ENCODE measurements at regions not wholly inside any gene's neighbourhood (a gene's known extent, or its start where the extent isn't known, plus 50 kb on each side); places are given as distances from the start of the nearest gene placed in this dataset.

GRCh38 chr2:2520401-2520811, 189.3 kb upstream of the MYT1L start:
- ChIA-PET CTCF (interaction anchor here (0.6 kb wide), 1 partner anchor 226 kb away, joined by 3 read pairs; no protein-coding TSS in a partner anchor), POLR2A (no interaction called here)
- no peak for TF ChIP-seq CTCF (IDR thresholded peaks at IDR 0.05; ENCODE audit: insufficient read depth, low read depth, low read length)
- no peaks in the 10 kb centered on the region for H3K36me3 ChIP-seq (ENCODE audit: control insufficient read depth, insufficient read depth, low read length)
- H3K4me3 ChIP-seq (ENCODE audit: low read depth, low read length): no peak overlapping the region
- DNase-seq (ENCODE audit: low read depth): no peak
- no peaks in the 10 kb centered on the region for H3K27me3 ChIP-seq (ENCODE audit: control insufficient read depth, insufficient read depth, low read length)

GRCh38 chr2:2519381-2519780, 188.3 kb upstream of the MYT1L start:
- Histone ChIP-seq H3K27me3 (ENCODE audit: control insufficient read depth, insufficient read depth, low read length) (no peaks in the 10 kb centered on the region), H3K36me3 (ENCODE audit: control insufficient read depth, insufficient read depth, low read length) (no peaks in the 10 kb centered on the region), H3K4me3 (ENCODE audit: low read depth, low read length) (no peak overlapping the region)
- POLR2A ChIA-PET: no interaction called here
- no peak for DNase-seq (ENCODE audit: low read depth)
- CTCF ChIA-PET: no interaction called here
- no peak for TF ChIP-seq CTCF (IDR thresholded peaks at IDR 0.05; ENCODE audit: insufficient read depth, low read depth, low read length)

DNA sequence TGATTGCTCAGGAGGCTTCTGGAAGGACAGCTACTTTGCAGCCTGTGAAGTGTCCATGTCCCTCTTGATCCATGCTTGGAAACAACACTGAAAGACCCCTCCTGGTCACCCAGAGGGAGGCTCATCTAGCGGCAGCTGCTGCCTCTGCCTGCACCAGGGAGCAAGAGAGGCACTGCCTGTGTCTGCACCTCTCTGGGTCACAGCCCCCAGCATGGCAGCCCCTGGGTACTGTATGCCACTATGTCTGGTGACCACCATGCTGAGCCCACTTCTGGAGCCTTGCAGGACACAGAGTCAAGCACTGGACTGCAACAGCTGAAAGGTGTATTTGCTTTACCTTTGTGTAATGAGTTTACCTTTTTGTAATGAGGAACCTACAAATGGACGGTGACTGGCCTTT, 186.3 kb upstream of the MYT1L start:
- POLR2A ChIA-PET: no interaction called here
- no peak for DNase-seq (ENCODE audit: low read depth)
- CTCF ChIA-PET: no interaction called here

DNA sequence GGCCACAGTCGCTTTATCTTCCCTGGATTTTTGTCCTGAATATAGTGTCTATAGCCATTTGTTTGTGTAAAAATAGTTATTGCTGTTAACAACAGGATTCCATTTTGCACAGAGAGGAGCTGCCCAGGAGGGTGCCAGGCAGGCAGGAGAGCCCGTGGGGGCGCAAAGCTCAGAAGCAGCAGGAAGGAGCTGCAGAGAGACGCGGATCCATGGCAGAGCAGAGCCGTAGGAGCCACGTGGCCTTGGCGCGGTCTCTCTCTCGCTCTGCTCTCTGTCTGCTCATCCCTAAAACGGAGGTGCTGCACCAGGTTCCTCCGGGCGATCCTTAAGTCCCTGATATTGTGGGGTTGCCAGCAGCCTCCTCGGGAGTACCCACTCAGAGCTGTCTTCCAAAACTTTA, 185.3 kb upstream of the MYT1L start:
- TF ChIP-seq CTCF (IDR thresholded peaks at IDR 0.05; ENCODE audit: insufficient read depth, low read depth, low read length): no peak
- H3K27me3 ChIP-seq (ENCODE audit: control insufficient read depth, insufficient read depth, low read length): no peaks in the 10 kb centered on the region
- ChIA-PET CTCF (no interaction called here), POLR2A (no interaction called here)
- no peak overlapping the region for H3K4me3 ChIP-seq (ENCODE audit: low read depth, low read length)
- no peak for DNase-seq (ENCODE audit: low read depth)
- H3K36me3 ChIP-seq (ENCODE audit: control insufficient read depth, insufficient read depth, low read length): no peaks in the 10 kb centered on the region

More for the DNA sequence above, 186.3 kb upstream of the MYT1L start:
- no peak overlapping the region for H3K4me3 ChIP-seq (ENCODE audit: low read depth, low read length)
- no peaks in the 10 kb centered on the region for H3K36me3 ChIP-seq (ENCODE audit: control insufficient read depth, insufficient read depth, low read length)
- no peaks in the 10 kb centered on the region for H3K27me3 ChIP-seq (ENCODE audit: control insufficient read depth, insufficient read depth, low read length)
- no peak for TF ChIP-seq CTCF (IDR thresholded peaks at IDR 0.05; ENCODE audit: insufficient read depth, low read depth, low read length)

DNA sequence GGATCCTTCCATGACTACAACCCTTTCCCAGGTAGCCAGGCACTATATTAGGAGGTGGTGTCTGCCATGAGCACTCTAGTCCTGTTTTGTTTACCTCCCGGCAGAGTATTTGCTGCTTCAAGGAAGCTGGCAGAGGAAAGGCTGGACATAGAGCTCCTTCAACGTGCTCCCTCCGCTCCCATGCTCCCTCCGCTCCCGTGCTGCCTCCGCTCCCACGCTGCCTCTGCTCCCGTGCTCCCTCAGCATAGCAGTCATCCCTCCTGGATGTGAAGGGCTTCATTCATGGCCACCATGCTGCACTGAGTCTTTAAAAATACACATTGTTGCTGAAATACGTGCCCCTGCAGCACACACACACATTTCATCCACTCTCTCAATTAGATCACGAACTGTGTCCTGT, 181.9 kb upstream of the MYT1L start:
- ChIA-PET POLR2A (no interaction called here), CTCF (no interaction called here)
- no peak for DNase-seq (ENCODE audit: low read depth)
- Histone ChIP-seq H3K4me3 (ENCODE audit: low read depth, low read length) (no peak overlapping the region), H3K36me3 (ENCODE audit: control insufficient read depth, insufficient read depth, low read length) (no peaks in the 10 kb centered on the region), H3K27me3 (ENCODE audit: control insufficient read depth, insufficient read depth, low read length) (no peaks in the 10 kb centered on the region)
- TF ChIP-seq CTCF (IDR thresholded peaks at IDR 0.05; ENCODE audit: insufficient read depth, low read depth, low read length): no peak
